Naive thymus-derived CD8-positive, alpha-beta T cell (primary cell): ENCODE measurements at regions not wholly inside any gene's neighbourhood (a gene's known extent, or its start where the extent isn't known, plus 50 kb on each side); places are given as distances from the start of the nearest gene placed in this dataset.

Source experiments
- ATAC-seq, 2 donors: fragments of 150-1000 bp; cut with Tn5 transposase in 1 of 2; sonication (Bioruptor Pico), chemical (Tn5 transposase) in 1 of 2; 1 replicate in 1 of 2; 2 replicates in 1 of 2; pipeline ENCODE4 v1.10.0; 2021; ENCODE audit warnings: mild to moderate bottlenecking in 2 of 2, moderate library complexity in 2 of 2
- POLR2A ChIA-PET: fragments of 350-600 bp; sonication (Branson Sonifier 250); formaldehyde crosslinking; loops from one replicate; lab custom pipeline; 2021; ENCODE audit warnings: antibody characterized with exemption; lab: Charles Lee
- DNase-seq, 10 donors: peaks; one replicate each; pipeline versions ENCODE4 v3.0.0 to v3.0.0-alpha.2; 2020 to 2022
- H3K27ac Mint-ChIP-seq, 10 donors: one replicate each; pipeline ENCODE4 v1.8.0; 2020 to 2022; ENCODE audit warnings: mild to moderate bottlenecking in 10 of 10, mixed read lengths in 10 of 10, moderate library complexity in 4 of 10, inconsistent platforms in 1 of 10
- H3K27me3 Mint-ChIP-seq, 5 donors: one replicate each; pipeline ENCODE4 v1.8.0; 2021 to 2022; ENCODE audit warnings: mixed read lengths in 5 of 5
- H3K36me3 Mint-ChIP-seq, 3 donors: one replicate each; pipeline ENCODE4 v1.8.0; 2020 to 2022; ENCODE audit warnings: mixed read lengths in 3 of 3, mild to moderate bottlenecking in 2 of 3, inconsistent platforms in 1 of 3
- H3K4me1 Mint-ChIP-seq, 4 donors: one replicate each; pipeline ENCODE4 v1.8.0; 2021 to 2022; ENCODE audit warnings: mixed read lengths in 4 of 4
- H3K4me3 Mint-ChIP-seq, 10 donors: one replicate each; pipeline ENCODE4 v1.8.0; 2020 to 2022; ENCODE audit warnings: mild to moderate bottlenecking in 10 of 10, mixed read lengths in 10 of 10, moderate library complexity in 6 of 10, inconsistent platforms in 1 of 10
- H3K9me3 Mint-ChIP-seq, 9 donors: one replicate each; pipeline ENCODE4 v1.8.0; 2020 to 2022; ENCODE audit warnings: mixed read lengths in 9 of 9, mild to moderate bottlenecking in 3 of 9, inconsistent platforms in 1 of 9, moderate library complexity in 1 of 9

DNA sequence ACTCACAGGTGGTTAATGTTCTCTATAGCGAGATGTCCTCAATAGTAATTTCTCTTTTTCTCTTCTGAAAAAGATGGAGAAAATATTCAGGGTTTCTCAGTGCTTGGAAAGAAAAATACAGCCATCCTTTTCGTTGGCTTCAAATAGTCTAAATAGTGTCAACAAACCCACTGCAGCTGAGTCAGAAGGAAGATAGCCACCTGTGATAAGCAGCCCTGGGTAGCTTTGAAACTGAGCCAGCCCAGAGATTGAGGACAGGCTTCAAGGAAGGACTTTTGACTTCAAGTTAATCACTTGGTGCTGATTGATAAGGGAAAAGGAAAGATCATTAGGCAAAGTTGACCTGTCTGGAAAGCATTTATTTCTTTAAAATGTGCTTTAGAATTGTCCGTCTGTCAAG lies 78.7 kb upstream of the TYRP1 start:
- POLR2A ChIA-PET = no interaction called here
- H3K4me3 Mint-ChIP-seq = no peak overlapping the region
- peaks cover 4 to 23% (median 10%) of the 10 kb centered on the region in 9 donors for H3K9me3 Mint-ChIP-seq
- H3K36me3 Mint-ChIP-seq = no peaks in the 10 kb centered on the region
- no peaks in the 10 kb centered on the region for H3K4me1 Mint-ChIP-seq
- ATAC-seq = no peak
- no peak for DNase-seq
- no peak overlapping the region for H3K27ac Mint-ChIP-seq
- H3K27me3 Mint-ChIP-seq = no peaks in the 10 kb centered on the region

DNA sequence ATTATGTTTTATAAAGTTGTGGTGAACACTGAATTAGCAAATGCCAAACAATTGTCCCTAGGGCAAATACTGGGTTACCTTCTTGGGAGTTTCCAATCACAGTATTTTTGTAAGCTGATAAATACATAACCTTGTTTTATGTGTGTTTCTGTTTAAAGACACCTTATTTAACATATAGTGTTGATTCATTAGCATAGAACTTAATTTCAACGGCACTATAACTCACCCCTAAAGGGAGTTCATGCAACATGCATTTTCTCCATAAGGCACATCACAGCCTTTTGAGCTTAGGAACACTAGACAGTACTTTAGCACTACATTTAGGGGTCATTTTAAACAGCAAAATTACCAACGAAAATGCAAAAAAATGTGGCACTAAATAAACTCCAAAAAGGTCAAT lies 74.2 kb upstream of the TYRP1 start:
- no peaks in the 10 kb centered on the region for H3K27me3 Mint-ChIP-seq
- no peaks in the 10 kb centered on the region for H3K36me3 Mint-ChIP-seq
- POLR2A ChIA-PET = no interaction called here
- H3K4me1 Mint-ChIP-seq = no peaks in the 10 kb centered on the region
- ATAC-seq (no peak), DNase-seq (no peak)
- H3K4me3 Mint-ChIP-seq = no peak overlapping the region
- no peak overlapping the region for H3K27ac Mint-ChIP-seq
- peaks cover 0 to 23% (median 9%) of the 10 kb centered on the region in 9 donors for H3K9me3 Mint-ChIP-seq

DNA sequence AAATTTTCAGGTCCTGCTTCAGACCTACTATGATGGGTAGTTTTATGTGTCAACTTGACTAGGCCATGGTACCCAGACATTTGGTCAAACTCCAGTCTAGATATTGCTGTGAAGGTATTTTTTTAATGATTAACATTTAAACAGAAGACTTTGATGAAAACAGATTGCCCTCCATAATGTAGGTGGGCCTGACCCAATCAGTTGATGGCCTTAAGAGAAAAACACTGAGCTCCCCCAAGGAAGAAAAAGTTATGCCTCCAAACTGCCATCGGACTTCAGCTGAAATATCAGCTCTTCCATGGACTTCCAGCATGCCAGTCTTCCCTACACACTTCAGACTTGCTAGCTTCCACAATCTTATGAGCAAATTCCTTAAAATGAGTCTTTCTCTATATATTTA lies 67.3 kb upstream of the TYRP1 start:
- no peak overlapping the region for H3K27ac Mint-ChIP-seq
- no peaks in the 10 kb centered on the region for H3K4me1 Mint-ChIP-seq
- H3K4me3 Mint-ChIP-seq = no peak overlapping the region
- DNase-seq (no peak), ATAC-seq (no peak)
- POLR2A ChIA-PET = no interaction called here
- H3K36me3 Mint-ChIP-seq = no peaks in the 10 kb centered on the region
- H3K27me3 Mint-ChIP-seq = no peaks in the 10 kb centered on the region
- H3K9me3 Mint-ChIP-seq = peaks cover 4 to 29% (median 10%) of the 10 kb centered on the region in 9 donors

DNA sequence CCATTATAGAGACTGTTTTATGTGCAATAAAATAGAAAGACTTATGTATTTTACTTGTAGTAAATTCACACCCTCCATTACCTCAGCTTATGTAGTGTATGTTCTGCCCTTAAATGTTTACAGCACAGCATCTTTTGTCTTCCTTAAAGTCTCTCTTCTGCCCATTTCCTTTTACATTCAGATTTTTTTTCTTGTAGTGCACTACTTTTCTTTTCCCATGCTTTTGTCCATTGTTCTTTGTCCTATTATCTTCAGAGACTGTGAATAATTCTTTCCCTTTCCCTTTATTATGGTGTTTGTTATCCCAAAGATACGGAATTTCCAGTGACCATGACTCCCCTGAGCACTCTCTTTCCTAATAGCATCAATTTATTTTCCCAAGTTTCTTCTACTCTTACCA lies 66.1 kb upstream of the TYRP1 start:
- POLR2A ChIA-PET = no interaction called here
- no peak for DNase-seq
- Mint-ChIP-seq H3K9me3 (peaks cover 5 to 37% (median 14%) of the 10 kb centered on the region in 9 donors), H3K4me3 (no peak overlapping the region), H3K36me3 (no peaks in the 10 kb centered on the region), H3K27me3 (no peaks in the 10 kb centered on the region), H3K4me1 (no peaks in the 10 kb centered on the region), H3K27ac (no peak overlapping the region)
- no peak for ATAC-seq

DNA sequence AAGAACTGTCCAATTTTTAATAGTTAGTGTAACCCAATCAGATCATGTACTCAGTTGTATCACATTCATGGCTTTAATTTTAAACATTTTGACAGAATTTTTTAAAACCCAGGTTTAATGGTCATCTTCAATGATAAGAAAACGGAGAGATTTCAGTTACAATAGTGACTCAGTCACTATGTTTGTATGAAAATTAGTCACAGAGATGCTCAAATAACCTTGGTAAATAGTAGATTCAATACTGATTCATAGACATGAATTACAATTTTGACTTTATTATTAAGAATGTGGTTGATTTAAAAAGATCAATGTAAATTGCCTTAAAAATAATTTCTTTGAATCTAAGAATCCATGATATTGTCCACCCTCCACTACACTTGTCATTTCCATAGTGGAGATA lies 64.6 kb upstream of the TYRP1 start:
- DNase-seq (no peak), ATAC-seq (no peak)
- H3K27me3 Mint-ChIP-seq = no peaks in the 10 kb centered on the region
- H3K9me3 Mint-ChIP-seq = peaks cover 5 to 41% (median 14%) of the 10 kb centered on the region in 9 donors
- H3K27ac Mint-ChIP-seq = no peak overlapping the region
- no peaks in the 10 kb centered on the region for H3K36me3 Mint-ChIP-seq
- POLR2A ChIA-PET = no interaction called here
- H3K4me3 Mint-ChIP-seq = no peak overlapping the region
- H3K4me1 Mint-ChIP-seq = no peaks in the 10 kb centered on the region

DNA sequence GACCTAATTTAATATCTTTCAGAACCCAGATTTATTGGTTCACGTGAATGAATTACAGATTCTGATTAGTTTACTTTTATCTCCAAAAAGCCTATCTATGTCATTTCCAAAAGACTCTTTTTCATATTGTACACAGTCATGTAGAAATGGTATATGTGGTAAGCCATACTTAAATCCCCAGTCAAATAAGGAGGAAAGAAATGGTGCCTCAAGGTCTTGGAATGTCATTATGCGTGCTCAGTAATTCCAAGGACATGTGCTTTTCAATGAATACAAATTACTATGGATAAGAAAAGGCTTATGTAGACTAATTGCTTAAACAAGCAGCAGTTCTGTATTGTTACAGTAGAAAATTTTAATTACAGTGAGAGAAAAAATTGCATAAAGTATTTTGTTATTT lies 64.1 kb upstream of the TYRP1 start:
- Mint-ChIP-seq H3K4me1 (no peaks in the 10 kb centered on the region), H3K36me3 (no peaks in the 10 kb centered on the region), H3K4me3 (no peak overlapping the region), H3K27ac (no peak overlapping the region), H3K9me3 (peaks cover 5 to 41% (median 14%) of the 10 kb centered on the region in 9 donors), H3K27me3 (no peaks in the 10 kb centered on the region)
- no peak for DNase-seq
- ATAC-seq = no peak
- POLR2A ChIA-PET = no interaction called here

DNA sequence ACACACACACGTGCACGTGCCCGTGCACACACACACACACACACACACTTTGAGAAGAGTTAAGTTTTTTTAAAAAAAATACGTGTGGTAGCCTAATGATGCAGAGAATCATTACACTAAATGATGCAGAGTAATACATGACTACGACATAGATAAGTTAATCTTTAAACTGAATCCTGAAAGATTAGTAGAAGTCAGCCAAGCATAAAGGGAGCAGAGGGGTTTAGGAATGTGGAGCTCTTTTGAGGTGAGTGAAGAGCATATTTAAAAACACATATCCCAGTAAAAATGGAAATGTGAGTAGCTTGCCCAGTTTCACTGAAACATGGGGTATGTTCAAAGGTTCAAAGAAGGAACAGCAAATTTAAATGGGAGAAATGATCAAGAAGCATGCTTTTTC lies 61.3 kb upstream of the TYRP1 start:
- DNase-seq (no peak), ATAC-seq (no peak)
- Mint-ChIP-seq H3K4me1 (no peaks in the 10 kb centered on the region), H3K27ac (peak overlapping the region in 1 of 10 donors; percentile 26), H3K4me3 (no peak overlapping the region), H3K9me3 (peaks cover 7 to 48% (median 15%) of the 10 kb centered on the region in 9 donors), H3K36me3 (no peaks in the 10 kb centered on the region), H3K27me3 (no peaks in the 10 kb centered on the region)
- POLR2A ChIA-PET = no interaction called here

DNA sequence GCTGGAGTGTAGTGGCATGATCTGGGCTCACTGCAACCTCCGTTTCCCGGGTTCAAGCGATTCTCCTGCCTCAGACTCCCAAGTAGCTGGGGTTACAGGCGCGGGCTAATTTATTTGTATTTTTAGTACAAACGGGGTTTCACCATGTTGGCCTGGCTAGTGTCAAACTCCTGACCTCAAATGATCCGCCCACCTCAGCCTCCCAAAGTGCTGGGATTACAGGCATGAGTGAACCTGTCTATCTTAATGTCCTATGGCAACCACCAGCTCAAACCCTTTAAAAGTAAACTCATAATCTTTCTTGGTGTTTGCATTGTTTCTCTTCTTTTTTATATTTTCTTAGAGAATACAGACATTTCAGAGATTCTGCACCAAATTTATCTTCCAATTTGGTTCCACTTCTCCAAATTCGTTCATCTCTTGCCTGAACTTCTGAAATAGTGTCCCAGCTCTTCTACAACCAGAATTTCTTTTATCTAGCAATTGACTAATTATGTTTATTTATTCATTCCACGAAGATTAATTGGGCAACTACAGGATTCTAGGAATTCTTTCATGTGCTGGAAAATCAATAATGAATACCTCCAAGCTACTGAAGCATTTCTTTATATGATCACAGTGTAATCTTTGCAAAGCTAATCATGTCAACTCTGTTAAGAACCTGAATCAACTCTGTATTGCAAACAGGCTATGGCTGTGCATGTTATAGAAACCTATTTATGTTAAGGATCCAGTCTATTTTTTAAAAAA lies 60.0 kb upstream of the TYRP1 start:
- DNase-seq = no peak
- H3K36me3 Mint-ChIP-seq = no peaks in the 10 kb centered on the region
- no peak overlapping the region for H3K4me3 Mint-ChIP-seq
- no peaks in the 10 kb centered on the region for H3K4me1 Mint-ChIP-seq
- POLR2A ChIA-PET = no interaction called here
- no peak for ATAC-seq
- no peak overlapping the region for H3K27ac Mint-ChIP-seq
- H3K27me3 Mint-ChIP-seq = no peaks in the 10 kb centered on the region
- H3K9me3 Mint-ChIP-seq = peaks cover 4 to 43% (median 15%) of the 10 kb centered on the region in 9 donors

DNA sequence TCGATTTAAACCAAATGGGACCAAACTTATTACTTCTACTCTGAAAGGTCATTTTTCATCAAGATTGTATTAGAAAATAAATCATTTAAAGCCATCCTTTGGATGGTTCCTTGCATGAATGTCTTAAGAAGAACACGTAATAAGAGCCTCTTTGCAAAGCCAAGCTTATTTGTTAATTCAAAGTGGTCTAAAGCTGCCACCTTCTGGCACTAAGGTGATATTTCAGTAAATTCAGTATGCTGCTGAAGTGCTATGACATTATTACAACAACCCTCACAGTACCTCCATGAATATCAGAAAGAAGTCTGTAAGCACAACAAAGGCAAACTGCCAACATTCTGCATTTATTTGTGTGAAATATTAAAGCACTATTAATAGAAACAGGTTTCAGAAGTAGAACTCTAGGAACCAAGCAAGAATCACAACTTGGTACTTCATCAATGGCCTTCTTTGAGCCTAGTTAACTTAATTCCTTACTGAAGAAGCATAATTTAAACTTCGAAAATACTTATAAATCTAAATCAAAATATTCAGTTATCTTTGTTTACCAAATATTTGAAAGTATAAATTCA lies 53.1 kb upstream of the TYRP1 start:
- Mint-ChIP-seq H3K4me3 (no peak overlapping the region), H3K9me3 (peaks cover 2 to 28% (median 6%) of the 10 kb centered on the region in 9 donors), H3K4me1 (no peaks in the 10 kb centered on the region), H3K27me3 (no peaks in the 10 kb centered on the region), H3K36me3 (no peaks in the 10 kb centered on the region), H3K27ac (no peak overlapping the region)
- ATAC-seq (no peak), DNase-seq (no peak)
- POLR2A ChIA-PET = no interaction called here

DNA sequence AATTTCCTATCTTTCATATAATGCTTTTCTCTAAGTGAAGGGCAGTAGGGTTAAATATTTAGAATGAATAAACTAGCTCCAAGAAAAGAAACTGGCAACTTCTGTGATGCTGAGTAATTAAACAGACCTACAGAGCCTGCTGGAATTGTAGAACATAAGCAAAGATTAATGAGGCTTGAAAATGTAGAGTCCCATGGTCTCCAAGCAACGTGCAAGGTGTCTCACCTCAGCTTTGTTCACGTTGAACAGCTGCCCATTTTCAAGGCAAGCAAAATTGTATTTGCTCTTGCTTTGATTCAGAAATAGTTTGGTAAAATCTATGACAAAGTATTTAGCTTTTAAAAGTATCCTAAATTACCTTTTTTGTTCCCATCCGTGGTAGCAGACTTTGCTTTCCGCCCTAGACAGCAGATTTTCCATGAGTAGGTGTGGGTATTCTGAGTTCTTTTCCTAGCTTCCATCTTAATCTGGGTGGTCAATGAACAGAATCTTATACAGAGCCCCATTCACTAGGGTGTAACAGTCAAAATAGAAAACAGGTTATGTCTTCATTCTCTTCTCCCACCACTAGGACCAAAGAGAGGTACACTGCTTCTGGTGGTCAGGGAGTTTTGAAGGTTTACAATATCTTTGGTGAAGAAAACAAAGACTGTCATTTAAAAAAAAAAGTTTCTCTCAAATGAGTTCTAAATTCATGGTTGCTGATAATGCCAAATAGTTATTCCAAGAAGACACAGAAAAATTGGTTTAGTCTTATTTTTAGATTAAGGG lies 52.1 kb upstream of the TYRP1 start:
- POLR2A ChIA-PET = no interaction called here
- Mint-ChIP-seq H3K36me3 (no peaks in the 10 kb centered on the region), H3K27me3 (no peaks in the 10 kb centered on the region), H3K4me3 (no peak overlapping the region), H3K9me3 (peaks cover 2 to 22% (median 4%) of the 10 kb centered on the region in 9 donors), H3K27ac (no peak overlapping the region), H3K4me1 (no peaks in the 10 kb centered on the region)
- ATAC-seq (no peak), DNase-seq (no peak)
